ENCODE measurements at regions not wholly inside any gene's neighbourhood (a gene's known extent, or its start where the extent isn't known, plus 50 kb on each side); places are given as distances from the start of the nearest gene placed in this dataset.

GRCh38 chr21:18908641-18909040, 505.1 kb upstream of the TMPRSS15 start:
- intact Hi-C loops (cut with DNase I): no loop called here
- H3K27me3 ChIP-seq: no peaks in the 10 kb centered on the region
- TF ChIP-seq, protein P1, sequence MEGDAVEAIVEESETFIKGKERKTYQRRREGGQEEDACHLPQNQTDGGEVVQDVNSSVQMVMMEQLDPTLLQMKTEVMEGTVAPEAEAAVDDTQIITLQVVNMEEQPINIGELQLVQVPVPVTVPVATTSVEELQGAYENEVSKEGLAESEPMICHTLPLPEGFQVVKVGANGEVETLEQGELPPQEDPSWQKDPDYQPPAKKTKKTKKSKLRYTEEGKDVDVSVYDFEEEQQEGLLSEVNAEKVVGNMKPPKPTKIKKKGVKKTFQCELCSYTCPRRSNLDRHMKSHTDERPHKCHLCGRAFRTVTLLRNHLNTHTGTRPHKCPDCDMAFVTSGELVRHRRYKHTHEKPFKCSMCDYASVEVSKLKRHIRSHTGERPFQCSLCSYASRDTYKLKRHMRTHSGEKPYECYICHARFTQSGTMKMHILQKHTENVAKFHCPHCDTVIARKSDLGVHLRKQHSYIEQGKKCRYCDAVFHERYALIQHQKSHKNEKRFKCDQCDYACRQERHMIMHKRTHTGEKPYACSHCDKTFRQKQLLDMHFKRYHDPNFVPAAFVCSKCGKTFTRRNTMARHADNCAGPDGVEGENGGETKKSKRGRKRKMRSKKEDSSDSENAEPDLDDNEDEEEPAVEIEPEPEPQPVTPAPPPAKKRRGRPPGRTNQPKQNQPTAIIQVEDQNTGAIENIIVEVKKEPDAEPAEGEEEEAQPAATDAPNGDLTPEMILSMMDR (IDR thresholded peaks at IDR 0.05): no peak
- H3K4me3 ChIP-seq: no peak overlapping the region
- H3K36me3 ChIP-seq: no peaks in the 10 kb centered on the region
- H3K4me1 ChIP-seq: no peaks in the 10 kb centered on the region
- H3K27ac ChIP-seq: no peak overlapping the region
- DNase-seq (ENCODE audit: low spot score in 2 of 2): no peak
- no peaks in the 10 kb centered on the region for H3K9me3 ChIP-seq

- no peaks in the 10 kb centered on the region for H3K27me3 ChIP-seq
- intact Hi-C loops (cut with DNase I): no loop called here
- no peaks in the 10 kb centered on the region for H3K36me3 ChIP-seq
- no peak for DNase-seq (ENCODE audit: low spot score in 2 of 2)
- no peak overlapping the region for H3K4me3 ChIP-seq
- H3K4me1 ChIP-seq: no peaks in the 10 kb centered on the region
- H3K9me3 ChIP-seq: no peaks in the 10 kb centered on the region
- H3K27ac ChIP-seq: no peak overlapping the region
- TF ChIP-seq, protein P1 (IDR thresholded peaks at IDR 0.05): no peak
Observed at GRCh38 chr21:18913914-18914313, 510.3 kb upstream of the TMPRSS15 start.

DNA sequence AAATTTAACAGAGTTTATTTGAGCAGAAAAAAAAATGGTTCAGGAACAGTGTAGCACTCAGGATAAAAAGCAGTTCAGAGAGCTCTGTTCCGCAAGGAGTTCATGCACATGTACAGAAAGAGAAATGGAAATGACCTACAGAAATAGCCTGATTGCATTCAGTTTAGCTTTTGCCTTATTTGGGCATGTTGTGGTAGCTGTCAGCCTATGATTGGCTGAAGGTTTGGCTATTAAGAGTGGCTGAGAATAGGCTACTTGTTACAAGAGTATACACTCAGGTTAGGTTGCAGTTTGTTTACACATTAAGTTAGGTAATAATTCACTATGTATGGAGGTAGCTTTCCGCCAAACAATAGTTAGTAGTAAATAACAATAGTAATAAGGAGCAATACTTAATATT, 511.0 kb upstream of the TMPRSS15 start:
- TF ChIP-seq, protein P1 (IDR thresholded peaks at IDR 0.05): no peak
- H3K4me1 ChIP-seq: no peaks in the 10 kb centered on the region
- H3K27me3 ChIP-seq: no peaks in the 10 kb centered on the region
- no peaks in the 10 kb centered on the region for H3K36me3 ChIP-seq
- H3K4me3 ChIP-seq: no peak overlapping the region
- intact Hi-C loops (cut with DNase I): no loop called here
- H3K27ac ChIP-seq: no peak overlapping the region
- no peaks in the 10 kb centered on the region for H3K9me3 ChIP-seq
- no peak for DNase-seq (ENCODE audit: low spot score in 2 of 2)

DNA sequence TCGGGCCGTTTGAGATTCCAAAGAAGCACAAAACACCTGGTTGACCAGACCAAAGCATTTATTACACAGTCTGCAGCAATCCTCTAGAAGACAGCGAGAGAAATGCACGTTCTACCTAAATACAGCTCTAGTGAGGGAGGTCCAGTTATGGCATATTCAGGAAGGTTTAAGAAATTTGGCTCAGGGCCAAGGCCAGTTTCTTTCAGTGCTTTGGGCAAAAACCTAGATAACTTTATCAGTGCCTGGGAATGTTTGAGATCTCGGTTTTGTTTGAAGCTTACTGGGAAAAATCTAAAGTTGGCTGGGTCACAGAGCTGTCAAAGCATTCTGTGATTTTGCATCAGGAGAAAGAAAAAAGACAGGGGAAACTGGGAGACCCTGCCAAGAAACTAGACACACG, 514.0 kb upstream of the TMPRSS15 start:
- no peak for DNase-seq (ENCODE audit: low spot score in 2 of 2)
- Histone ChIP-seq H3K36me3 (no peaks in the 10 kb centered on the region), H3K4me3 (no peak overlapping the region), H3K9me3 (no peaks in the 10 kb centered on the region), H3K27me3 (no peaks in the 10 kb centered on the region), H3K4me1 (no peaks in the 10 kb centered on the region), H3K27ac (no peak overlapping the region)
- intact Hi-C loops (cut with DNase I): no loop called here
- TF ChIP-seq, protein P1 (IDR thresholded peaks at IDR 0.05): no peak

GRCh38 chr21:18931237-18931636, 527.7 kb upstream of the TMPRSS15 start:
- no peaks in the 10 kb centered on the region for H3K36me3 ChIP-seq
- no peaks in the 10 kb centered on the region for H3K9me3 ChIP-seq
- no peaks in the 10 kb centered on the region for H3K27me3 ChIP-seq
- intact Hi-C loops (cut with DNase I): no loop called here
- TF ChIP-seq, protein P1 (IDR thresholded peaks at IDR 0.05): no peak
- H3K4me1 ChIP-seq: no peaks in the 10 kb centered on the region
- no peak overlapping the region for H3K27ac ChIP-seq
- H3K4me3 ChIP-seq: no peak overlapping the region
- DNase-seq (ENCODE audit: low spot score in 2 of 2): no peak

GRCh38 chr21:18937337-18937736, 533.8 kb upstream of the TMPRSS15 start:
- intact Hi-C loops (cut with DNase I): no loop called here
- Histone ChIP-seq H3K27ac (no peak overlapping the region), H3K36me3 (no peaks in the 10 kb centered on the region), H3K27me3 (no peaks in the 10 kb centered on the region), H3K4me1 (no peaks in the 10 kb centered on the region), H3K4me3 (no peak overlapping the region), H3K9me3 (no peaks in the 10 kb centered on the region)
- TF ChIP-seq, protein P1 (IDR thresholded peaks at IDR 0.05): no peak
- no peak for DNase-seq (ENCODE audit: low spot score in 2 of 2)
